Activated T-helper 17 cell treated with anti-CD3 and anti-CD28 coated beads, Interleukin-2, amount 50 U/mL, for 72 hours (primary cell): ENCODE measurements at regions not wholly inside any gene's neighbourhood (a gene's known extent, or its start where the extent isn't known, plus 50 kb on each side); places are given as distances from the start of the nearest gene placed in this dataset.

Experiments
- ATAC-seq: fragments of 150-1000 bp; cut with Tn5 transposase; replicated peaks from 2 replicates; pipeline ENCODE4 v1.10.0; 2021; ENCODE audit warnings: mild to moderate bottlenecking, moderate library complexity
- H3K27ac Mint-ChIP-seq: one replicate; pipeline ENCODE4 v1.8.0; 2022; ENCODE audit warnings: mixed read lengths
- H3K27me3 Mint-ChIP-seq: one replicate; pipeline ENCODE4 v1.8.0; 2022; ENCODE audit warnings: mixed read lengths
- H3K36me3 Mint-ChIP-seq: one replicate; pipeline ENCODE4 v1.8.0; 2022; ENCODE audit warnings: low read depth, mild to moderate bottlenecking, mixed read lengths
- H3K4me1 Mint-ChIP-seq: one replicate; pipeline ENCODE4 v1.8.0; 2022; ENCODE audit warnings: mixed read lengths
- H3K4me3 Mint-ChIP-seq: one replicate; pipeline ENCODE4 v1.8.0; 2022; ENCODE audit warnings: mild to moderate bottlenecking, mixed read lengths
- H3K9me3 Mint-ChIP-seq: one replicate; pipeline ENCODE4 v1.8.0; 2022; ENCODE audit warnings: mixed read lengths

DNA sequence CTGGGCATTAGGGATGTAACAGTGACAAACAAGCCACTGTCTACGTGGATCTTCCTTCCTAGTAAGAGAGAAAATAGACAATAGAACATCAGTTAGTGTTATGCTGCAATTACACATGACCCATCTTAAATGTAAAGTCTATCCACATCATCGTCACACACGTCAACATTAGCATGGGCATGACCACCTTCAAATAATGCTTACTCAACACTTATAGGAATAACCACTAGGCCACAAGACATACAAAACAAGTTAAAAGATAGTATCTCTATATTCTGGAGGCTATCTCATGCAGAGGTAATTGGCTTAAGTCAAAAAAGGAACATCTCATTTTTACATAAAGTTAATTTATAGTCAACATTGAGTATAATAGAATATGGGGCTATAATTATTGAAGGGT is 156.5 kb downstream of the MOXD1 start:
- Mint-ChIP-seq H3K4me1 (no peaks in the 10 kb centered on the region), H3K36me3 (no peaks in the 10 kb centered on the region), H3K27ac (no peak overlapping the region), H3K4me3 (no peak overlapping the region), H3K9me3 (no peaks in the 10 kb centered on the region), H3K27me3 (peaks cover 9% of the 10 kb centered on the region)
- ATAC-seq: no peak

DNA sequence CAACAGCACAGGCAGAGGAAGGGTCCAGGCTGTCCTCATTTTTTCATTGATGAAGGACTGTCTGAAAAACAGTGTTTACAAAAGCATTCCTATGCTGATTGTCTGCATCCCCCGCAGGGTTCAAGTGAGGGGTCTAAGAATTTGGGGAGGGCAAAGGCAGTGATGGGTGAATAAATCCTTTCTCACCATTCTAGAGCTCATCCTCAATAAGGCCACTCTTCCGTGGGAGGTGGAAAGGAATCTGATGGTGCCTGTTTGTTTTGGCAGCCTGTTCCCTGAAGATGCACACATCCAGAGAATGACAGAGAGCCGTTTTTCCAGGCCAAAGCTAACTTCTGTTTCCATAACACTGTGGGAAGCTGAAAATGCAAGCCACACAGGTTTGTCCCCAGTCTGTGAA is 164.5 kb downstream of the MOXD1 start:
- H3K9me3 Mint-ChIP-seq: no peaks in the 10 kb centered on the region
- H3K36me3 Mint-ChIP-seq: no peaks in the 10 kb centered on the region
- peaks cover 4% of the 10 kb centered on the region for H3K27me3 Mint-ChIP-seq
- no peaks in the 10 kb centered on the region for H3K4me1 Mint-ChIP-seq
- H3K4me3 Mint-ChIP-seq: no peak overlapping the region
- H3K27ac Mint-ChIP-seq: no peak overlapping the region
- no peak for ATAC-seq

DNA sequence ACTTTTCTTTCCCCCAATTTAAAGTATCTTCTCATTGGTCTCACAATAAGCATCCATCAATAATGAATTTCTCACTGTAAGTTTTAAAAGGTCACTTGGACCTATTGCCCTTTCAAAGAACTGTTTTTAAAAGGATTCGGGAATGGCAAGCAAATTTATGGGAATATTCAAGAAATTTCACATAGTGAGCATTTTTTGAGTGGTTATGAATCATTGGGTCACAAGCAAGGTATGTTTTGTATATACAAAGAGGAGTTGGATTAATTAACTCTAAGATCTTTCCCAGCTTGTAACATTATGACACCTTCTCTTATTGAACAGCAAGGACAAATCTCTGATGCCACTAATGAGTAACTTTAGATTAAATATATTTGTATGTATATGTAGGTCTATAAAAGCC is 165.0 kb downstream of the MOXD1 start:
- Mint-ChIP-seq H3K9me3 (no peaks in the 10 kb centered on the region), H3K4me3 (no peak overlapping the region), H3K27ac (no peak overlapping the region), H3K27me3 (peaks cover 4% of the 10 kb centered on the region), H3K36me3 (no peaks in the 10 kb centered on the region), H3K4me1 (no peaks in the 10 kb centered on the region)
- ATAC-seq: no peak

DNA sequence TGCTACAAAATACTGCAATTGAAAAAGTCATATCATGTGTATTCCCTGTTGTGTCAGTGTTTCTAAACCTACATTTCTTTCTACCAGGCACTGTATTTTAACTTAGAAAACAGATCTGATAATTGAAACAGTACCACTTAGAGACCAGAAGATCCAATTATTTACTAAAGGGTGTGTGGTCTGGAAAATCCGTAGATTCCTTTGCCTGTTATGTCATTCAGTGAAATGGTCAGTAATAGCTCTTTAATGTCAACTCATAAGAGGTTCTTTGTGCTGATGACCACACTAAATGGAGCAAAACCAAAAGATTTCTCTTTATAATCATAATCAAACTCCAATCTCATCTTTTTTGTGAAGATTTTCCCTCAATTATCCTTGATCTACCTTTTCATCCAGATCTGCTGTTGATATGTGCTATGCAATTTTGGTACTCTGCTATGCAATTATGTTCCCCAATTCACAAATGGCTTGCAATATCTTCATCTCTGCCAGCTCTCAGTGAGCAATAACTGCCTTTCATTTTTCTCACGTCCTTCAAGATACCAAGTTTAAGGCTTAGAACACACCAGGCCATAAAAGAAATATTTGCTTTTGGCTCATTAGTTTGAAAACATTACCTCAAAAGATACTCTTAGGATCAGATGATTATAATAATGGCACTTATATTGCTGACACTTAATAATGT is 165.5 kb downstream of the MOXD1 start:
- no peaks in the 10 kb centered on the region for H3K36me3 Mint-ChIP-seq
- no peaks in the 10 kb centered on the region for H3K9me3 Mint-ChIP-seq
- H3K4me1 Mint-ChIP-seq: no peaks in the 10 kb centered on the region

DNA sequence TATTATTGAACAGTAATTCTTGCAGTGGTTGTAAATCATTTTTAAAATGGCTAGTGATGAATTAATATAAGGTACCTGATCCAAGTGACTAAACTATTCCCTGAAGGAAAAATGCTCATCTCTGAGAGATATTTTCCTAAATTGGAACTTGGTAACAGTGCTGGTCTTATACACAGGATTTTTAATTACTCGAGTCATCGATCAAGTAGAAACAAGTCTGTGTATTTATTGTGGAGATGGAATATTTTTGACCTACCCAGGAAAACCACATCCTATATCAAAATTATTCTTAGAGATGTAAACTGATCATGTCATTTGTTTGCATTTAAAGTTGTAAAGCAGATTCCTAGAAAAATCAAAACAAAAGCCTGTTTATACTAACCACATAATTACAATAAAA is 166.9 kb downstream of the MOXD1 start:
- Mint-ChIP-seq H3K4me1 (no peaks in the 10 kb centered on the region), H3K27ac (no peak overlapping the region), H3K36me3 (no peaks in the 10 kb centered on the region), H3K9me3 (no peaks in the 10 kb centered on the region), H3K4me3 (no peak overlapping the region), H3K27me3 (peaks cover 4% of the 10 kb centered on the region)
- ATAC-seq: no peak

More for the DNA sequence above, 165.5 kb downstream of the MOXD1 start:
- ATAC-seq: no peak
- H3K4me3 Mint-ChIP-seq: no peak overlapping the region
- H3K27me3 Mint-ChIP-seq: peaks cover 4% of the 10 kb centered on the region
- no peak overlapping the region for H3K27ac Mint-ChIP-seq

DNA sequence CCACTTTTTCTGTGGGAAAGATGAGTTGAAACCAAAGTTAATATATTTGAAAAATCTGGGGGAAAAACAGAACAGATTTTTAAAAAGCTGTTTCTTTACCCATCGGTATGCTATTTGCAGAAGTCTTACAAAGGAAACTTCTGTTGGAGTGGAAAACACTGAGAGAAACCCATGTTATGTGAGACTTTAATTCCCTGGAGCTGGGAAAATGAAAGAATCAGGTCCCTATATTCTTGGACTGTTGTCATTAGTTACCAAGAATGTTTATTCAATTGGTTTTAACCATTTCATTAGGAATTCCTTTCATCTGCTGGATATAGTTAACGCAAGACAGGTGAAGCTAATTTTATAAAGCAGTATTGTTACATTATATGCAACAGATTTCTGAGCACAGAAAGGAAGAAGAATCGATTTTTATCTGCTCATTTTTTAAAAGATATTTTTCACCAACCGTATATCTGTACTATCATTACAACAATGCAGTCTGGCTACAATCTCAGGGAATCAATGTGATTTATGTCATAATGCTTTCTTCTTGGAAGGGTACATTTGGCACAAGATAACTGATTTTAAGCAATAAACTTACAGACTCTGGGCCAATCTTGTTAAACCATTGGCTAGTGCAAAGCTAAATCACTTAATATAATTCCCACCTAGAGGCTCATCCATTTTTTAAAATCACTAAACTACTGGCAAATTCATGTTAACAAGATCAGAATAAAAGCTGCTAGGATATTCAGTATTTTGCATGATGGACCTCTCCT is 170.0 kb downstream of the MOXD1 start:
- no peaks in the 10 kb centered on the region for H3K4me1 Mint-ChIP-seq
- no peaks in the 10 kb centered on the region for H3K36me3 Mint-ChIP-seq
- H3K27ac Mint-ChIP-seq: no peak overlapping the region

DNA sequence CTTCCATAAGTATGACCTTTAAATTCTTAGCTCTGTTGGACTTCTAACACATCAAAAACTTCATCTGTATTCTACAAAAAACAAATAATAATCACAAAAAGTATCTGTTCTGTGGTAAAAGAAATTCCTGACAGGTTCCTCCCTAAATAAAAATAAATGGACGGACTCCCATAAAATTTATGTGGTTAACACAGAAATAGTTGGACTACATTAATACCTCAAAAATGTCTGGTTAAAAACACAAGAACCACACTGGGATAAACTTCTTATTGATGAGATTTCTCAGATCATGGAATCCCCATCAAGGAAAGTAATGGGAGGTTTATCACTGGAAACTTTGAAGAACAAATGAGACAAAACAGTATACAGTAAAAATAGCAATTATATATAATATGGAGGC is 172.4 kb downstream of the MOXD1 start:
- Mint-ChIP-seq H3K9me3 (peaks cover 6% of the 10 kb centered on the region), H3K36me3 (no peaks in the 10 kb centered on the region), H3K4me1 (no peaks in the 10 kb centered on the region), H3K27ac (no peak overlapping the region), H3K4me3 (no peak overlapping the region), H3K27me3 (no peaks in the 10 kb centered on the region)
- ATAC-seq: no peak

More for the DNA sequence above, 170.0 kb downstream of the MOXD1 start:
- ATAC-seq: no peak
- Mint-ChIP-seq H3K4me3 (no peak overlapping the region), H3K9me3 (no peaks in the 10 kb centered on the region), H3K27me3 (peaks cover 4% of the 10 kb centered on the region)

DNA sequence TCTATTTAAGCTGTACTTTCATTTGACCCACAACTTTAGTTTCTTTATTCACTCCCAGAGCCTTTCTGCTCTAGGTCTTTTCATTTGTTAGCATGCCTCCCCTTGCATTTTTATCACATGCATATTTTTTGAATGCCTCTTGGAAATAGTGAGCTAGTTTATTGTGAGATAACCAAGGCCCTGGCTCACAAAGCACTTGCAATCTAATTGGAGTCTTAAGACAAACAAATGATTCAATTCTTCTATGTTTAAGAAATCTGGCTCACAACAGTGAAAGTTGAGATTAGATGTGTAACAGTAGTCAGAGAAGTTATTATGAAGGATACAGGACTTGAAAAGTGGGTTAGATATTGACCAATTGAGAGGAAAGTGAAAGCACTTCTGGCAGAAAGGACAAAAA is 173.4 kb downstream of the MOXD1 start:
- H3K4me1 Mint-ChIP-seq: no peaks in the 10 kb centered on the region
- no peaks in the 10 kb centered on the region for H3K27me3 Mint-ChIP-seq
- H3K9me3 Mint-ChIP-seq: peaks cover 6% of the 10 kb centered on the region
- H3K4me3 Mint-ChIP-seq: no peak overlapping the region
- no peak overlapping the region for H3K27ac Mint-ChIP-seq
- ATAC-seq: no peak
- H3K36me3 Mint-ChIP-seq: no peaks in the 10 kb centered on the region

DNA sequence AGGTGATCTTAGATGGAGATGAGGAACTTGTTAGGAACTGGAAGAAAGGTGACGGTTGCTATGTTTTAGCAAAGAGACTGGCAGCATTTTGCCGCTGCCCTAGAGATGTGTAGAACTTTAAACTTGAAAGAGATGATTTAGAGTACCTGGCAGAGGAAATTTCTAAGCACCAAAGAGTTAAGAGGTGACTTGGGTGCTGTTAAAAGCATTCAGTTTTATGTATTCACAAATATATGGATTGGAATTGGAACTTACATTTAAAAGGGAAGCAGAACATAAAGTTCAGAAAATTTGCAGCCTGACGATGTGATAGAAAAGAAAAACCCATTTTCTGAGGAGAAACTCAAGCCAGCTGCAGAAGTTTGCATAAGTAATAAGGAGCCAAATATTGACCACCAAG is 176.3 kb downstream of the MOXD1 start:
- Mint-ChIP-seq H3K27me3 (peaks cover 5% of the 10 kb centered on the region), H3K4me3 (no peak overlapping the region), H3K4me1 (no peaks in the 10 kb centered on the region), H3K9me3 (peaks cover 6% of the 10 kb centered on the region), H3K27ac (no peak overlapping the region), H3K36me3 (no peaks in the 10 kb centered on the region)
- ATAC-seq: no peak

DNA sequence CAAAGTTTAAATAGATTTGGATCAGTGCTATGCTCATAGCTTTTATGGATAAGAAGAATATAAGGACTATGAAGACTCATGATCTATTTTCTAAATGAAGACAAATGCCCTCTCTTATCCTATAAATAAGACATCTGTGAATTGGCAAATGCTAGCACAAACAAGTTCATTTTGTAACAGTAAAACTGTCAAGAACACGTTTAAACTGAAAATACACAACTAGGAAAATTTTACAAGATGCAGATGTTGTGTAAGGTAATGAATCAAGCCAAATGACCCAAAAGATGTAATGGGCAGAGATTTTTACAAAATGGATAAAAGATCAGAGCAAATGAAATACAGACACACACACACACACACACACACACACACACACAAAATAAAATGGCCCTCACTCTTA is 180.5 kb downstream of the MOXD1 start:
- Mint-ChIP-seq H3K4me1 (no peaks in the 10 kb centered on the region), H3K27ac (no peak overlapping the region), H3K27me3 (peaks cover 11% of the 10 kb centered on the region), H3K4me3 (no peak overlapping the region), H3K9me3 (peaks cover 6% of the 10 kb centered on the region), H3K36me3 (no peaks in the 10 kb centered on the region)
- ATAC-seq: no peak

DNA sequence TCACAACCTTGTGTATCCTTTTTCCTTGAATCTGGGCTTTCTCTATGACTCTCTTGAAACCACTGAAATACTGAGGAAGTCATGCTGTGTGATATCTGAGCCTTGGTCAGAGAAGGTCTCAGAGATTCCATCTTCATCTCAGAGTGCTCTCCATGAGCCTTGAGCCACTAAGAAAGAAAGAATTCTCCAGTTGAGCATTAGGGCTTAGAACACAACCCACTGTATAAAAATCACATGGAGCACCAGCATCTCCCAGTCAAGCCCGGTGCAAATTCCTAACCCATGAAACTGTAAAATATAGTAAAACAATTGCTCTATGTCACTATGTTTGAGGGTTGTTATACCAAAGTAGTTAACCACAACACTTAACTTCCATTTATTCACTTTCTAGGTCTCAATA is 181.4 kb downstream of the MOXD1 start:
- Mint-ChIP-seq H3K4me1 (no peaks in the 10 kb centered on the region), H3K4me3 (no peak overlapping the region), H3K27ac (no peak overlapping the region), H3K9me3 (peaks cover 5% of the 10 kb centered on the region), H3K36me3 (no peaks in the 10 kb centered on the region), H3K27me3 (peaks cover 14% of the 10 kb centered on the region)
- no peak for ATAC-seq

DNA sequence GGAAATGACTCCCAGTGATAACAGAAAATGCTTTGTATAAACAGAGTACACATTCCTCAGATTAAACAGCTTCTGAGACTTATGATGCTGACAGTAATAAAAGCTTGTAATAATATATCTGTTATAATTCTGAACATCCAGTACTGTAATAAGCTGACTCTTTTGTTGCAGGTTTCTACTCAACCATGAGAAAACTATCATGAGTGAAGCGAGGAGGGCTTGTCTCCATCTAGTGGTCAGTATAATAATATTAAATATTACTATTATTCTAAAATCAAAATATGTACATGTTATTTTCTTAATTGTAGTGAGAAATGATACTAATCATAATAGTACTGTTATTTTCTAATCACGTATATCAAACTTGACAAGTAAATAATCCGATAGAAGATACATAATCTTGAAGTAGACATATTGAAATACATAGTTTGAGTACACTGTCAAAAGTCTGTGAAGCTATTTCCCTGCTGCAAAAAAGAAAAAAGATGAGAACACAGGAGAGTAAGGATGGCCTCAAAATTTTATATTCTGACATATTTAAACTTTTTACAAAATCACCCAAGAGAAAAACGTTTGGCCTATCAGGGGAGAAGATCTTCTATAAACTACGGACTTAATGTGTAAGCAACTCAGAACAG is 183.1 kb downstream of the MOXD1 start:
- Mint-ChIP-seq H3K27ac (no peak overlapping the region), H3K4me3 (no peak overlapping the region), H3K9me3 (no peaks in the 10 kb centered on the region), H3K27me3 (peaks cover 27% of the 10 kb centered on the region), H3K36me3 (no peaks in the 10 kb centered on the region), H3K4me1 (no peaks in the 10 kb centered on the region)
- ATAC-seq: no peak

DNA sequence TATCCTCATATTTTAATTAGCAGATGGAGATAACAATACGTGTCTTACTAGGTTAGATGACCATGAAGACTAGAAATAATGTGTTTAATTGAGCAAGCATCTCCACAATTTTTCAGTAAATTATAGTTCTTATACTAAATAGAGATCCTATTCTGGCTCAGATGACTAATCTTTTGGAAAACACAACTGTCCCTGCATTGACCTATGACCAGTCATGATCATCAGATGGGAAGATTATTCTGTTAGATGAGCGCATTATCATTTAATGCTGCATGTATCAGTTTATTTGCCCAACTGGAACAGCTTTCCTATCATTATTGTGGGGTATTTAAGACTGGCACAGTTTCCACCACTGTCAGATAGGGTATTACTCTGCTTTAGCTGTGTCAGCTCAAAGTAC is 185.5 kb downstream of the MOXD1 start:
- no peaks in the 10 kb centered on the region for H3K36me3 Mint-ChIP-seq
- H3K4me1 Mint-ChIP-seq: no peaks in the 10 kb centered on the region
- H3K4me3 Mint-ChIP-seq: no peak overlapping the region
- H3K27me3 Mint-ChIP-seq: peaks cover 31% of the 10 kb centered on the region
- no peaks in the 10 kb centered on the region for H3K9me3 Mint-ChIP-seq
- no peak for ATAC-seq
- no peak overlapping the region for H3K27ac Mint-ChIP-seq

DNA sequence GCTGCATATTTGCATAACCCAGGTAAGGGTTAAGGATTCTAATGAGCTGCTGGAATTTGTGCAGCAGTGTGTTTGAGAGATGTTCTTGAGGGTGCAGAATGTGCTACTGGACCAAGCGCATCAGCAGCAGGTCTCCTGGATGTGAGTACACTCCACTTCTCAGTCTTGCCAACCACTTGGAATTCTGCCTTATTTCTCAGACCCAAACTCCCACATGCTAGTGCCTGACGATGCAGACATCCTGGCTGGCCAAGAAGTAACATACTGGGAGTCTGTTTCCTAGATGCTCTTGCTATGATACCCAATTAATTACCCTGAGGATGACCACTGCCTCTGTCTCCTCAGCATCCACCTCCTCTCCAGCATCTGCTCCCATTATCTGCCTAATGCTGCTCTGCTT is 186.6 kb downstream of the MOXD1 start:
- peaks cover 32% of the 10 kb centered on the region for H3K27me3 Mint-ChIP-seq
- no peaks in the 10 kb centered on the region for H3K36me3 Mint-ChIP-seq
- no peaks in the 10 kb centered on the region for H3K4me1 Mint-ChIP-seq
- ATAC-seq: no peak
- H3K4me3 Mint-ChIP-seq: no peak overlapping the region
- no peak overlapping the region for H3K27ac Mint-ChIP-seq
- no peaks in the 10 kb centered on the region for H3K9me3 Mint-ChIP-seq

DNA sequence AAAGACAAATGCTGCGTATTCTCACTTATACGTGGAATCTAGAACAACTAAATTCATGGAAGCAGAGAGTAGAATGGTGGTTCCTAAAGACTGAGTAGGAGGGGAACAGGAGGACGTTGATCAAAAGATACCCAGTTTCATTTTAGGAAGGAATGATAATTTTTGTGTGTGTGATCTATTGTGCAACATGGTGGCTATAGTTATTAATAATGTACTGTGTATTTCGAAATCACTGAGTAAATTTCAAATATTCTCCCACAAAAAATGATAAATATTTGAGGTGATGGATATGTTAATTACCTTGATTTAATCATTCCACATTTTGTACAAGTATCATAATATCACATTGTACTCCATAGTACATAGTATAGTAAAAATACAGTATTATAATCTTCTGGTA is 187.5 kb downstream of the MOXD1 start:
- H3K27ac Mint-ChIP-seq: no peak overlapping the region
- H3K4me3 Mint-ChIP-seq: no peak overlapping the region
- ATAC-seq: no peak
- H3K36me3 Mint-ChIP-seq: no peaks in the 10 kb centered on the region
- H3K4me1 Mint-ChIP-seq: no peaks in the 10 kb centered on the region
- peaks cover 34% of the 10 kb centered on the region for H3K27me3 Mint-ChIP-seq
- no peaks in the 10 kb centered on the region for H3K9me3 Mint-ChIP-seq
